Neuronal stem cell (in vitro differentiated cells): ENCODE measurements at regions not wholly inside any gene's neighbourhood (a gene's known extent, or its start where the extent isn't known, plus 50 kb on each side); places are given as distances from the start of the nearest gene placed in this dataset.

Experiments used
- DNase-seq: peaks from one replicate; pipeline ENCODE4 v3.0.0-alpha.2; 2013; ENCODE audit warnings: low spot score
- H2AFZ ChIP-seq: one replicate; pipeline ENCODE4 v1.6.1; 2013; ENCODE audit warnings: mild to moderate bottlenecking, low read length, inconsistent platforms
- H2AK5ac ChIP-seq: 2 replicates; pipeline ENCODE4 v1.6.1; 2013; ENCODE audit warnings: low read depth, mild to moderate bottlenecking, inconsistent platforms, low read length, moderate library complexity, mixed read lengths
- H2BK120ac ChIP-seq: 2 replicates; pipeline ENCODE4 v1.6.1; 2013; ENCODE audit warnings: low read depth, mild to moderate bottlenecking, inconsistent platforms, low read length, moderate library complexity, mixed read lengths
- H2BK12ac ChIP-seq: one replicate; pipeline ENCODE4 v1.6.1; 2013; ENCODE audit warnings: low read length, inconsistent platforms
- H2BK15ac ChIP-seq: 2 replicates; pipeline ENCODE4 v1.6.1; 2013; ENCODE audit warnings: mild to moderate bottlenecking, low read length, inconsistent platforms, mixed read lengths
- H2BK5ac ChIP-seq: one replicate; pipeline ENCODE4 v1.6.1; 2013; ENCODE audit warnings: inconsistent platforms, mild to moderate bottlenecking, low read length, moderate library complexity
- H3K14ac ChIP-seq: one replicate; pipeline ENCODE4 v1.6.1; 2013; ENCODE audit warnings: low read length, inconsistent platforms
- H3K18ac ChIP-seq: 2 replicates; pipeline ENCODE4 v1.6.1; 2013; ENCODE audit warnings: low read length, inconsistent platforms
- H3K23ac ChIP-seq: 2 replicates; pipeline ENCODE4 v1.6.1; 2013; ENCODE audit warnings: low read depth, mild to moderate bottlenecking, mixed read lengths, low read length, inconsistent platforms; ENCODE audit not compliant: poor library complexity
- H3K27ac ChIP-seq: replicated peaks from 3 replicates; pipeline ENCODE4 v1.5.1; 2013; ENCODE audit warnings: low read length, inconsistent platforms
- H3K27me3 ChIP-seq, 3 experiments: 2 replicates each; pipeline ENCODE4 v1.6.1; 2013; ENCODE audit warnings: low read length in 3 of 3, mild to moderate bottlenecking in 2 of 3, inconsistent platforms in 1 of 3, low read depth in 1 of 3, mixed read lengths in 1 of 3, moderate library complexity in 1 of 3; ENCODE audit not compliant: control insufficient read depth in 3 of 3, insufficient read depth in 3 of 3
- H3K36me3 ChIP-seq, 2 donors: replicated peaks in 1 of 2; 2 replicates each; pipeline ENCODE4 v1.6.1; 2013; ENCODE audit warnings: low read length in 2 of 2; ENCODE audit not compliant: control insufficient read depth in 2 of 2, insufficient read depth in 2 of 2
- H3K4ac ChIP-seq: 2 replicates; pipeline ENCODE4 v1.6.1; 2013; ENCODE audit warnings: inconsistent platforms, mild to moderate bottlenecking, low read length, moderate library complexity
- H3K4me1 ChIP-seq, 2 donors: 1 replicate in 1 of 2; 2 replicates in 1 of 2; pipeline ENCODE4 v1.6.1; 2013; ENCODE audit warnings: low read length in 2 of 2, low read depth in 1 of 2; ENCODE audit not compliant: control insufficient read depth in 2 of 2, insufficient read depth in 1 of 2
- H3K4me2 ChIP-seq: one replicate; pipeline ENCODE4 v1.6.1; 2013; ENCODE audit warnings: mild to moderate bottlenecking, low read length, inconsistent platforms; ENCODE audit not compliant: insufficient read depth, poor library complexity, severe bottlenecking
- H3K4me3 ChIP-seq, 2 donors: 2 replicates each; pipeline ENCODE4 v1.5.1; 2013; ENCODE audit warnings: low read length in 2 of 2, mild to moderate bottlenecking in 2 of 2, inconsistent platforms in 1 of 2, moderate library complexity in 1 of 2
- H3K79me1 ChIP-seq: one replicate; pipeline ENCODE4 v1.6.1; 2013; ENCODE audit warnings: low read depth, mild to moderate bottlenecking, inconsistent platforms, low read length, moderate library complexity
- H3K9ac ChIP-seq: one replicate; pipeline ENCODE4 v1.6.1; 2013; ENCODE audit warnings: mild to moderate bottlenecking, low read depth, low read length, inconsistent platforms; ENCODE audit not compliant: poor library complexity
- H3K9me3 ChIP-seq, 2 donors: replicated peaks in 1 of 2; 2 replicates each; pipeline versions ENCODE3 to v1.6.1; 2013; ENCODE audit warnings: low read length in 2 of 2, mild to moderate bottlenecking in 2 of 2, inconsistent platforms in 1 of 2, low read depth in 1 of 2, mixed read lengths in 1 of 2, moderate library complexity in 1 of 2; ENCODE audit not compliant: control insufficient read depth in 2 of 2, insufficient read depth in 1 of 2
- H4K8ac ChIP-seq: one replicate; pipeline ENCODE4 v1.6.1; 2013; ENCODE audit warnings: low read depth, mild to moderate bottlenecking, inconsistent platforms, low read length, moderate library complexity
- H4K91ac ChIP-seq: one replicate; pipeline ENCODE4 v1.6.1; 2013; ENCODE audit warnings: low read length, low read depth, mild to moderate bottlenecking, inconsistent platforms; ENCODE audit not compliant: poor library complexity
- WGBS, 2 donors: extraction: QIAGEN DNeasy Blood & Tissue Kit; methylation state at CpG; one replicate each; pipeline ENCODE4 v1.1.7; 2013; ENCODE audit warnings: missing lambda C conversion rate in 2 of 2, mixed read lengths in 1 of 2; ENCODE audit not compliant: insufficient read length in 2 of 2, insufficient replicate concordance in 1 of 2; ENCODE audit errors: extremely low coverage in 2 of 2; 5-methylcytosine and 5-hydroxymethylcytosine counted together

DNA sequence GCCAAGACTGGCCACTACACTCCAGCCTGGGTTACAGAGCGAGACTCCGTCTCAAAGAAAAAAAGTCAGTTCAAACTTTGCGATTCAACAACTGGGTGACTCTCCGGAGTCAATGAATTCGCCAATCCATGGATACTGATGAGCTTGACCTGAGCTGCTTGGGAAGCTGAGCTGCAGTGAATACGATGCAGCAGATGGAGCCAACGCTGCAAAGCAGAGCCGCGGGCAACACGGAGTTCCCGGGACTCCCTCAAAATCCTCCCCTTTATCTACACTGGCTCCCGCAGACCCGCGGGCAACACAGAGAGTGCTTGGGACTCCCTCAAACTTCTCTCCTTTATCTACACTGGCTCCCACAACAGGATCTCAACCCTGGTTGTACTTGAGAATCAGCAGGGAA, 62.6 kb upstream of the SALL4 start:
- H3K9ac ChIP-seq: no peak overlapping the region
- no peak overlapping the region for H4K91ac ChIP-seq
- no peak overlapping the region for H2BK12ac ChIP-seq
- no peaks in the 10 kb centered on the region for H3K27me3 ChIP-seq
- H3K14ac ChIP-seq: no peak overlapping the region
- H3K79me1 ChIP-seq: no peaks in the 10 kb centered on the region
- H3K18ac ChIP-seq: peak overlapping the region; percentile 46
- peaks cover 0 to 12% of the 10 kb centered on the region in 2 donors for H3K4me1 ChIP-seq
- no peak overlapping the region for H3K23ac ChIP-seq
- H2BK5ac ChIP-seq: no peak overlapping the region
- no peak overlapping the region for H3K4ac ChIP-seq
- WGBS, 2 donors: no CpG with 5 or more reads among the region's 14 CpGs
- H3K27ac ChIP-seq: no peak overlapping the region
- H3K4me3 ChIP-seq: no peak overlapping the region
- DNase-seq: no peak
- H3K9me3 ChIP-seq: no peaks in the 10 kb centered on the region
- H2AK5ac ChIP-seq: no peak overlapping the region
- H2BK120ac ChIP-seq: no peak overlapping the region
- H2AFZ ChIP-seq: no peak overlapping the region
- no peak overlapping the region for H3K4me2 ChIP-seq
- no peaks in the 10 kb centered on the region for H3K36me3 ChIP-seq
- no peak overlapping the region for H4K8ac ChIP-seq
- no peak overlapping the region for H2BK15ac ChIP-seq

DNA sequence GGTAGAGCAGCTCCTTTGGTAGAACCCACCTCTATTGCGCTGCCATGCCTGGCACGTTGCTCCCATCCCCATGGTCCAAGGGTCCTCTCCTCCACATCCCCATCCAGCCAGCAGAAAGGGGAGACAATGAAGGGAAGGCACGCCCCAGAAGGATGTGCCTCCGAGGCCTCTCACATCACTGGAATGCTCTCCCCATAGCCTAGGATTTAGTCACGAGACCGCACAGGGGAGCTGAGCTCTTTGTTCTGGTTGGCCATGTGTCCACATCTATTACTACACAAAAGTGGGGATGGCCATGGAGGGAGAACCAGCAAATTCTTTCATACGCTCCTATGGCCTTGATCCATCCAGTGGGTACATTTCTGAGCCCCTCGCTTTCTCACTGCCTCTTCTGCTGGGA, 60.5 kb upstream of the SALL4 start:
- H2BK120ac ChIP-seq: no peak overlapping the region
- H2BK15ac ChIP-seq: peak overlapping the region; percentile 2
- H3K9ac ChIP-seq: no peak overlapping the region
- H2BK12ac ChIP-seq: no peak overlapping the region
- peak overlapping the region; percentile 33 for H3K18ac ChIP-seq
- no peak overlapping the region for H3K14ac ChIP-seq
- no peak overlapping the region for H3K4me3 ChIP-seq
- no peak overlapping the region for H3K4ac ChIP-seq
- no peaks in the 10 kb centered on the region for H3K27me3 ChIP-seq
- H3K27ac ChIP-seq: no peak overlapping the region
- no peak overlapping the region for H2BK5ac ChIP-seq
- DNase-seq: no peak
- no CpG with 5 or more reads among the region's 8 CpGs for WGBS, 2 donors
- H3K9me3 ChIP-seq: no peaks in the 10 kb centered on the region
- H4K8ac ChIP-seq: no peak overlapping the region
- peak overlapping the region; percentile 54 for H2AFZ ChIP-seq
- H4K91ac ChIP-seq: peak overlapping the region; percentile 19
- no peaks in the 10 kb centered on the region for H3K79me1 ChIP-seq
- H3K23ac ChIP-seq: no peak overlapping the region
- no peak overlapping the region for H3K4me2 ChIP-seq
- no peaks in the 10 kb centered on the region for H3K36me3 ChIP-seq
- H2AK5ac ChIP-seq: no peak overlapping the region
- H3K4me1 ChIP-seq: peaks cover 0 to 12% of the 10 kb centered on the region in 2 donors

DNA sequence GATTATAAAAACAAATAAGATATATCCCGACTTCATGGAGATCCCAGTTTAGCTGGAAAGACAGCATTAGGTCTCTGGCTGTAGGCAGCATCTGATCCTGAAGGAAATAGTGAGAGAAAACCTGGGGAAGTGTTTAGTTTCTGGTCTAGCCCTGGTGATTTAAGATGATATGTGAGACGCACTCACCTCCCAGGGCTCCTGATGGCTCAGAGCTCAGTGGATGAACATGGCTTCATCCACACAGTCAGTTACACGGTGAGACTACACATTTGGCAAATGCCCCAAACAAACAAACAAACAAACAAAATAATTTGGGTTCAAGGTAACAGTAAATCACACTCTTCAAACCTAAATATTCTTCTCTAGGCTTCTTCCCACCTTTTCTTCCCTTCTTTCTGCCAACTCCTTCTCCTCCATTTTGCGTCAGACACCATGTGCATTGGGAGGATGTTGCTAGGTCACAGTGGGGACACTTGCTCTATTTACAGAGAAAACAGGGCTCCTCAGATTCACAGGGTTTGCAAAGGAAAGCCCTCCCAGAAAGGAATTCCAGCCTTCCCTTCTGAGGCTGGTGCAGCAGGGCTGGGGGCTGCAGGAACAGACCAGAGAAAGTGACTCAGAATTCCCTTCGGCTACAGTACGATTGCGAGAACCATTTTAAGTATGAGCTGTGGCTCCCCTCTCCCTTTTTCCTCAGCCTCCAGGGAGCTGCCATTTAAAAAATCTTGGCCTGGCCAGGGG, 59.6 kb upstream of the SALL4 start:
- Histone ChIP-seq H3K14ac (peak overlapping the region; percentile 39), H2BK15ac (no peak overlapping the region), H2AK5ac (no peak overlapping the region), H4K8ac (peak overlapping the region; percentile 73), H2BK5ac (no peak overlapping the region), H3K9me3 (no peaks in the 10 kb centered on the region), H3K23ac (no peak overlapping the region), H3K27me3 (no peaks in the 10 kb centered on the region), H3K4me2 (no peak overlapping the region), H2BK12ac (no peak overlapping the region), H4K91ac (no peak overlapping the region), H3K36me3 (no peaks in the 10 kb centered on the region), H3K4ac (no peak overlapping the region), H2BK120ac (no peak overlapping the region), H3K4me1 (peaks cover 0 to 12% of the 10 kb centered on the region in 2 donors), H3K27ac (peak overlapping the region; percentile 54), H3K18ac (peak overlapping the region; percentile 75), H2AFZ (peak overlapping the region; percentile 77), H3K79me1 (no peaks in the 10 kb centered on the region), H3K9ac (no peak overlapping the region), H3K4me3 (no peak overlapping the region)
- DNase-seq: no peak
- WGBS, 2 donors: no CpG with 5 or more reads among the region's 7 CpGs

DNA sequence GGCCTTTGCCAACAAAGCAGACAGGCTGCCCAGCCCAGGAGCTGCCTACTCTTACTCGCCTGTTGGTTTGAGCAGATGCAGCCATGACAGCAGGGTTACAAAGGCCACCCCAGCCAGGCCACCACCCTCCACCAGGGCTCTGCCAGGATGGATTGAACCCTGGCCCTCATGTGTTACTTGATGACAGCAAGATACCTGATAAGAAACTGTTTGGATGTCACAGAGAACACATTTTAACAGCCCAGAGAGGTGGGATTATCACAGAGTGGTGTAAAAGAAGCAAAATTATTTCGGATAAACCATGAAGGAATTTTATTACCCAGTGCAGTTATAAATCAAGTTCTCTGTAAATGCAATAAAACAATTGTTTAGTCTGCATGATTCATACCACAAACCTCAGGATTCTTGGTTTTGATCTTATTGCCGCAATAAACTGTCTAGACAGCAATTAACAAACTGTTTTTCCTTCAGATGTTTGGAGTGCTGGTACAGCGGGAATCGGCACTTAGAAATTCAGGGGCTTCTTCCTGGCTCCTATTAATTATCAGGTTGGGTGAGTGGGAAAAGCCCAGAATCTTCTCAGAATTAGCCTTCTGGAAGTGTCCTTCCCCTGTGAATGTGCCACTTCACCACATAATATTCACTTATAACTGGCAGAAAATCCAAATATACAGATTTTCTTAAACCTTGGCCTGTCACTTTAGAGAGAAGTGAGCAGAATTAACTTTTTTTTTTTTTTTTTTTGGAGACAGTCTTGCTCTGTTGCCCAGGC, 58.0 kb upstream of the SALL4 start:
- H2BK15ac ChIP-seq: no peak overlapping the region
- WGBS, 2 donors: no CpG with 5 or more reads among the region's 5 CpGs

More for the DNA sequence above, 58.0 kb upstream of the SALL4 start:
- Histone ChIP-seq H3K18ac (no peak overlapping the region), H3K4me1 (peaks cover 0 to 17% of the 10 kb centered on the region in 2 donors), H3K79me1 (no peaks in the 10 kb centered on the region), H2BK12ac (no peak overlapping the region), H3K27me3 (no peaks in the 10 kb centered on the region), H3K27ac (no peak overlapping the region), H3K9me3 (no peaks in the 10 kb centered on the region), H3K4me2 (no peak overlapping the region), H3K36me3 (no peaks in the 10 kb centered on the region), H4K91ac (no peak overlapping the region), H2AFZ (no peak overlapping the region), H3K14ac (no peak overlapping the region), H2BK5ac (no peak overlapping the region), H3K9ac (no peak overlapping the region), H2AK5ac (no peak overlapping the region), H2BK120ac (no peak overlapping the region), H3K23ac (no peak overlapping the region), H4K8ac (no peak overlapping the region), H3K4me3 (no peak overlapping the region), H3K4ac (no peak overlapping the region)
- DNase-seq: no peak
